ENCODE measurements at regions not wholly inside any gene's neighbourhood (a gene's known extent, or its start where the extent isn't known, plus 50 kb on each side); places are given as distances from the start of the nearest gene placed in this dataset.

GRCh38 chr18:46378864-46379207 lies 274.7 kb downstream of the HAUS1 start:
- TF ChIP-seq ZNF146 (tag by site-specific recombination; IDR thresholded peaks at IDR 0.05) (no peak), CTCF (tag by site-specific recombination; IDR thresholded peaks at IDR 0.05) (no peak), AEBP2 (tag by site-specific recombination; IDR thresholded peaks at IDR 0.05; ENCODE audit: borderline replicate concordance) (no peak), PRDM10 (tag by site-specific recombination; IDR thresholded peaks at IDR 0.05) (no peak), ZNF37A (tag by site-specific recombination; IDR thresholded peaks at IDR 0.05) (no peak), ZNF692 (tag by site-specific recombination; IDR thresholded peaks at IDR 0.05) (no peak), ZBTB11 (tag by site-specific recombination; conservative IDR thresholded peaks at IDR 0.05; ENCODE audit: low read depth) (no peak), ZFP41 (tag by site-specific recombination; IDR thresholded peaks at IDR 0.05; ENCODE audit: borderline replicate concordance) (no peak), KLF7 (tag by site-specific recombination; IDR thresholded peaks at IDR 0.05; ENCODE audit: borderline replicate concordance) (no peak), ZNF2 (tag by site-specific recombination; IDR thresholded peaks at IDR 0.05) (no peak)
